ENCODE measurements at regions not wholly inside any gene's neighbourhood (a gene's known extent, or its start where the extent isn't known, plus 50 kb on each side); places are given as distances from the start of the nearest gene placed in this dataset.

GRCh38 chr1:228818928-228819630 is 83.8 kb downstream of the RHOU start:
- Histone ChIP-seq H3K27me3 (ENCODE audit: control insufficient read depth, insufficient read depth, low read length) (no peaks in the 10 kb centered on the region), H2AFZ (no peak overlapping the region), H3K4me2 (ENCODE audit: low read length) (no peak overlapping the region), H3K4me1 (no peaks in the 10 kb centered on the region), H3K79me2 (no peaks in the 10 kb centered on the region), H3K36me3 (ENCODE audit: control insufficient read depth, insufficient read depth, low read length) (no peaks in the 10 kb centered on the region), H3K9ac (no peak overlapping the region), H3K9me3 (ENCODE audit: control insufficient read depth, low read length) (no peaks in the 10 kb centered on the region), H3K4me3 (ENCODE audit: low read depth, low read length) (no peak overlapping the region), H3K27ac (no peak overlapping the region)
- TF ChIP-seq CTCF (IDR thresholded peaks at IDR 0.05): no peak

GRCh38 chr1:228821252-228821651 is 86.0 kb downstream of the RHOU start:
- Histone ChIP-seq H3K9me3 (ENCODE audit: control insufficient read depth, low read length) (no peaks in the 10 kb centered on the region), H3K4me1 (no peaks in the 10 kb centered on the region), H3K79me2 (no peaks in the 10 kb centered on the region), H3K27ac (no peak overlapping the region), H3K4me3 (ENCODE audit: low read depth, low read length) (no peak overlapping the region), H2AFZ (no peak overlapping the region), H3K4me2 (ENCODE audit: low read length) (no peak overlapping the region), H3K27me3 (ENCODE audit: control insufficient read depth, insufficient read depth, low read length) (no peaks in the 10 kb centered on the region), H3K9ac (no peak overlapping the region), H3K36me3 (ENCODE audit: control insufficient read depth, insufficient read depth, low read length) (no peaks in the 10 kb centered on the region)
- TF ChIP-seq CTCF (IDR thresholded peaks at IDR 0.05): no peak

GRCh38 chr1:228823200-228823599 is 87.9 kb downstream of the RHOU start:
- no peak overlapping the region for H3K9ac ChIP-seq
- no peak overlapping the region for H2AFZ ChIP-seq
- no peaks in the 10 kb centered on the region for H3K36me3 ChIP-seq (ENCODE audit: control insufficient read depth, insufficient read depth, low read length)
- no peak overlapping the region for H3K27ac ChIP-seq
- H3K79me2 ChIP-seq: no peaks in the 10 kb centered on the region
- no peak overlapping the region for H3K4me2 ChIP-seq (ENCODE audit: low read length)
- H3K27me3 ChIP-seq (ENCODE audit: control insufficient read depth, insufficient read depth, low read length): no peaks in the 10 kb centered on the region
- no peak overlapping the region for H3K4me3 ChIP-seq (ENCODE audit: low read depth, low read length)
- no peaks in the 10 kb centered on the region for H3K9me3 ChIP-seq (ENCODE audit: control insufficient read depth, low read length)
- H3K4me1 ChIP-seq: no peaks in the 10 kb centered on the region
- TF ChIP-seq CTCF (IDR thresholded peaks at IDR 0.05): no peak

- Histone ChIP-seq H3K9ac (no peak overlapping the region), H3K4me3 (ENCODE audit: low read depth, low read length) (no peak overlapping the region), H3K79me2 (no peaks in the 10 kb centered on the region), H3K36me3 (ENCODE audit: control insufficient read depth, insufficient read depth, low read length) (no peaks in the 10 kb centered on the region), H3K9me3 (ENCODE audit: control insufficient read depth, low read length) (no peaks in the 10 kb centered on the region), H2AFZ (no peak overlapping the region), H3K4me1 (no peaks in the 10 kb centered on the region), H3K27me3 (ENCODE audit: control insufficient read depth, insufficient read depth, low read length) (no peaks in the 10 kb centered on the region), H3K27ac (no peak overlapping the region), H3K4me2 (ENCODE audit: low read length) (no peak overlapping the region)
- no peak for TF ChIP-seq CTCF (IDR thresholded peaks at IDR 0.05)
Measured at GRCh38 chr1:228824366-228824765, 89.1 kb downstream of the RHOU start.

- no peaks in the 10 kb centered on the region for H3K36me3 ChIP-seq (ENCODE audit: control insufficient read depth, insufficient read depth, low read length)
- H3K9ac ChIP-seq: no peak overlapping the region
- no peaks in the 10 kb centered on the region for H3K79me2 ChIP-seq
- no peaks in the 10 kb centered on the region for H3K27me3 ChIP-seq (ENCODE audit: control insufficient read depth, insufficient read depth, low read length)
- TF ChIP-seq CTCF (IDR thresholded peaks at IDR 0.05): no peak
- no peak overlapping the region for H3K4me2 ChIP-seq (ENCODE audit: low read length)
- H3K4me3 ChIP-seq (ENCODE audit: low read depth, low read length): no peak overlapping the region
- H2AFZ ChIP-seq: no peak overlapping the region
- H3K27ac ChIP-seq: no peak overlapping the region
- H3K4me1 ChIP-seq: peaks cover 3% of the 10 kb centered on the region
- H3K9me3 ChIP-seq (ENCODE audit: control insufficient read depth, low read length): no peaks in the 10 kb centered on the region
Measured at GRCh38 chr1:228825041-228825440, 89.8 kb downstream of the RHOU start.

All from parathyroid adenoma (tissue), 2 donors.